ENCODE measurements at regions not wholly inside any gene's neighbourhood (a gene's known extent, or its start where the extent isn't known, plus 50 kb on each side); places are given as distances from the start of the nearest gene placed in this dataset.

DNA sequence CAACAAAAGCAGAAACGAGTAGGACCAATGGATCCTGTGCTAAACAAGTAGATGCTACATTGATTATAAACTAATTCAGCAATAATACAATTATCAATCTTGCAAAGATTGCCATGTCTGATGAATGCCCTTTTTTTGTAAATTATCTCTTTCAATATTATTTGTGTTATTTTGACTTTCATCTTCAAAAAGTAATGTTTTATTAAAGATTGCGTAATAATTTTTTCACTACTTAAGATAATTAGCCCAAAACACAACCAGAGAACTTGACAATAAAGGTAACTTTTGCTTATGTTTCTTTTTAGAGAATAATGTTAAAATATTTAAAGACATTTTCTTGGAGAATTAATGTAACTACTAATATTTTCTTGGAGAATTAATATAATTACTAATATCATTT lies 553.8 kb upstream of the VSTM2A start:
- Histone ChIP-seq H3K27me3 (replicated peaks in 1 of 2; ENCODE audit: control insufficient read depth in 2 of 2, insufficient read depth in 2 of 2, low read length in 1 of 2) (no peaks in the 10 kb centered on the region), H3K27ac (ENCODE audit: control insufficient read depth, insufficient read depth) (no peak overlapping the region), H2AFZ (ENCODE audit: control insufficient read depth, low read depth, low read length) (no peak overlapping the region), H3K4me2 (ENCODE audit: control insufficient read depth, insufficient read depth) (no peak overlapping the region), H3K79me2 (ENCODE audit: control insufficient read depth, insufficient read depth, low read length) (no peaks in the 10 kb centered on the region), H3K9me3 (replicated peaks; ENCODE audit: control insufficient read depth, insufficient read depth, low read length) (no peaks in the 10 kb centered on the region), H3K4me1 (ENCODE audit: control insufficient read depth, insufficient read depth, low read length) (no peaks in the 10 kb centered on the region), H4K20me1 (ENCODE audit: control insufficient read depth, insufficient read depth) (no peaks in the 10 kb centered on the region), H3K36me3 (ENCODE audit: control insufficient read depth in 2 of 2, insufficient read depth in 2 of 2, low read length in 1 of 2) (no peaks in the 10 kb centered on the region), H3K9ac (ENCODE audit: control insufficient read depth, insufficient read depth, low read length) (no peak overlapping the region), H3K4me3 (no peak overlapping the region)
- ChIA-PET SMC1A (ENCODE audit: uncharacterized antibody, unreplicated experiment) (no interaction called here), CTCF (no interaction called here), RAD21 (ENCODE audit: unreplicated experiment) (no interaction called here), POLR2A (no interaction called here)
- intact Hi-C loops (cut with micrococcal nuclease; ENCODE audit: unreplicated experiment): no loop called here
- no peak for TF ChIP-seq SUZ12 (IDR thresholded peaks at IDR 0.05; ENCODE audit: unreplicated experiment)
- no TSS peak for BruUV-seq (replicated peaks)
- in situ Hi-C loops (cut with MboI): no loop called here
- 21% methylated on average over 2 of the region's 2 CpGs for WGBS (ENCODE audit: insufficient coverage, insufficient replicate concordance, low lambda C conversion rate, missing lambda C conversion rate)
- FAIRE-seq: no peak
- DNase-seq (ENCODE audit: low read depth, low spot score): no peak
- no peak for ATAC-seq

DNA sequence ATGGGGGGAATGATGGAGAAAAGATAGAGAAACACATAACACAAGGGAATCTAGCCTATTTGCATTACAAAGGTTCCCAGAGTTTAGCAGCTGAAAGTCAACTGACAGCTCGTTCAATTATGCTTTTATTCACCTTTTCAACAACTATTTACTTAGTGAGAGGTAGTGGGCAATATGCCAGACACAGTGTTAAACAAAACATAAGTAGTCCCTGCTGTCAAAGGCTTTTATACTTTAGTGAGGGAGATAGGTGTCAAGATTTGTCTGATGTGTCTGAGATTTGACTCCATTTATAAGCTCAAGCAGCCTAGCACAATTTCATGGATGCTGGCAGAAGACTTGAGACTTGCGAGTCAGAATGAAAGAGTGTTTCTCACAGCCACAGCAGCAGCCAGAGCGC lies 549.0 kb upstream of the VSTM2A start:
- H3K27ac ChIP-seq (ENCODE audit: control insufficient read depth, insufficient read depth): no peak overlapping the region
- H4K20me1 ChIP-seq (ENCODE audit: control insufficient read depth, insufficient read depth): no peaks in the 10 kb centered on the region
- CTCF ChIA-PET: no interaction called here
- no peaks in the 10 kb centered on the region for H3K27me3 ChIP-seq (replicated peaks in 1 of 2; ENCODE audit: control insufficient read depth in 2 of 2, insufficient read depth in 2 of 2, low read length in 1 of 2)
- no peak for FAIRE-seq
- H3K4me1 ChIP-seq (ENCODE audit: control insufficient read depth, insufficient read depth, low read length): no peaks in the 10 kb centered on the region
- intact Hi-C loops (cut with micrococcal nuclease; ENCODE audit: unreplicated experiment): no loop called here
- RAD21 ChIA-PET (ENCODE audit: unreplicated experiment): no interaction called here
- H3K79me2 ChIP-seq (ENCODE audit: control insufficient read depth, insufficient read depth, low read length): no peaks in the 10 kb centered on the region
- no peak for DNase-seq (ENCODE audit: low read depth, low spot score)
- no peak overlapping the region for H2AFZ ChIP-seq (ENCODE audit: control insufficient read depth, low read depth, low read length)
- H3K4me2 ChIP-seq (ENCODE audit: control insufficient read depth, insufficient read depth): no peak overlapping the region
- in situ Hi-C loops (cut with MboI): no loop called here
- POLR2A ChIA-PET: no interaction called here
- no peak for ATAC-seq
- SMC1A ChIA-PET (ENCODE audit: uncharacterized antibody, unreplicated experiment): no interaction called here
- BruUV-seq (replicated peaks): no TSS peak
- H3K9me3 ChIP-seq (replicated peaks; ENCODE audit: control insufficient read depth, insufficient read depth, low read length): no peaks in the 10 kb centered on the region
- 24% methylated on average over 3 of the region's 3 CpGs for WGBS (ENCODE audit: insufficient coverage, insufficient replicate concordance, low lambda C conversion rate, missing lambda C conversion rate)
- no peaks in the 10 kb centered on the region for H3K36me3 ChIP-seq (ENCODE audit: control insufficient read depth in 2 of 2, insufficient read depth in 2 of 2, low read length in 1 of 2)
- H3K9ac ChIP-seq (ENCODE audit: control insufficient read depth, insufficient read depth, low read length): no peak overlapping the region
- no peak overlapping the region for H3K4me3 ChIP-seq
- TF ChIP-seq CHD2 (IDR thresholded peaks at IDR 0.05; ENCODE audit: borderline replicate concordance, low read depth, low read length) (no peak), PML (IDR thresholded peaks at IDR 0.05; ENCODE audit: low read length) (no peak), SMAD1 (IDR thresholded peaks at IDR 0.05; ENCODE audit: low read depth, partially characterized antibody) (no peak), CEBPB (IDR thresholded peaks at IDR 0.05; ENCODE audit: borderline replicate concordance in 1 of 2, low read depth in 2 of 2, low read length in 2 of 2) (no peak), ZBED1 (IDR thresholded peaks at IDR 0.05; ENCODE audit: borderline replicate concordance) (no peak), YY1 (IDR thresholded peaks at IDR 0.05; ENCODE audit: low read depth, low read length) (no peak), RUNX3 (IDR thresholded peaks at IDR 0.05; ENCODE audit: low read length) (no peak), EZH2 (IDR thresholded peaks at IDR 0.05; ENCODE audit: borderline replicate concordance, control insufficient read depth, low read depth, low read length) (no peak), MEF2A (IDR thresholded peaks at IDR 0.05; ENCODE audit: insufficient read depth, low read depth, low read length) (no peak), MAX (IDR thresholded peaks at IDR 0.05; ENCODE audit: low read depth, low read length) (no peak), ATF7 (IDR thresholded peaks at IDR 0.05; ENCODE audit: low read depth) (no peak), ASH2L (IDR thresholded peaks at IDR 0.05; ENCODE audit: borderline replicate concordance, low read depth) (no peak), STAT1 (conservative IDR thresholded peaks at IDR 0.05) (no peak), ESRRA (IDR thresholded peaks at IDR 0.05; ENCODE audit: low read length) (no peak), ZZZ3 (IDR thresholded peaks at IDR 0.05; ENCODE audit: control insufficient read depth, insufficient read length, low read depth) (no peak), EED (IDR thresholded peaks at IDR 0.05; ENCODE audit: low read depth) (no peak), HCFC1 (IDR thresholded peaks at IDR 0.05; ENCODE audit: low read length) (no peak), PAX8 (IDR thresholded peaks at IDR 0.05) (no peak)

All from GM12878 (cell line).